SK-N-SH (cell line): ENCODE measurements at regions not wholly inside any gene's neighbourhood (a gene's known extent, or its start where the extent isn't known, plus 50 kb on each side); places are given as distances from the start of the nearest gene placed in this dataset.

Experiments used
- CTCF ChIA-PET: fragments of 300-600, 350-600 bp; formaldehyde crosslinking; extraction: SDS; loops from one replicate; lab custom pipeline; 2021; lab: Yijun Ruan, JAX
- POLR2A ChIA-PET: fragments of 350-600 bp; sonication (Branson Sonifier 250); formaldehyde crosslinking; extraction: SDS; loops from one replicate; lab custom pipeline; 2020; ENCODE audit warnings: antibody characterized with exemption, inconsistent platforms; lab: Yijun Ruan, JAX
- DNase-seq: peaks from one replicate; pipeline ENCODE4 v3.0.0; 2012
- H2AFZ ChIP-seq: fragments of 200-600 bp; sonication (generic); 2 replicates; pipeline ENCODE4 v1.8.1; 2016; ENCODE audit warnings: antibody characterized with exemption, mild to moderate bottlenecking, low read depth
- H3F3A ChIP-seq: fragments of 200-600 bp; sonication (generic); replicated peaks from 2 replicates; pipeline ENCODE3; 2016; ENCODE audit warnings: antibody characterized with exemption, mild to moderate bottlenecking; ENCODE audit not compliant: insufficient read depth
- H3K27ac ChIP-seq, 2 experiments: fragments of 200-500 bp in 1 of 2; fragments of 200-600 bp in 1 of 2; sonication (Bioruptor generic) in 1 of 2; sonication (generic), shearing (Covaris generic) in 1 of 2; 2 replicates each; pipeline versions ENCODE4 v1.5.1 to v1.6.1; 2014 to 2016; ENCODE audit warnings: low read depth in 2 of 2, inconsistent platforms in 1 of 2, low read length in 1 of 2, mild to moderate bottlenecking in 1 of 2, mixed read lengths in 1 of 2
- H3K27me3 ChIP-seq: fragments of 200-600 bp; sonication (generic), shearing (Covaris generic); 2 replicates; pipeline ENCODE4 v1.6.1; 2016; ENCODE audit warnings: mixed run types; ENCODE audit not compliant: insufficient read depth
- H3K36me3 ChIP-seq, 2 experiments: fragments of 200-500 bp in 1 of 2; fragments of 200-600 bp in 1 of 2; sonication (Bioruptor generic) in 1 of 2; sonication (generic) in 1 of 2; replicated peaks in 1 of 2; 2 replicates each; pipeline versions ENCODE3 to v1.5.1; 2014 to 2016; ENCODE audit warnings: low read length in 1 of 2, mild to moderate bottlenecking in 1 of 2; ENCODE audit not compliant: insufficient read depth in 2 of 2, control insufficient read depth in 1 of 2
- H3K4me1 ChIP-seq, 2 experiments: fragments of 200-500 bp in 1 of 2; fragments of 200-600 bp in 1 of 2; sonication (Bioruptor generic) in 1 of 2; sonication (generic), shearing (Covaris generic) in 1 of 2; 2 replicates each; pipeline versions ENCODE4 v1.5.1 to v1.6.1; 2014 to 2016; ENCODE audit warnings: low read depth in 1 of 2, low read length in 1 of 2, mixed run types in 1 of 2; ENCODE audit not compliant: insufficient read depth in 2 of 2, control insufficient read depth in 1 of 2
- H3K4me2 ChIP-seq: fragments of 200-600 bp; sonication (generic), shearing (Covaris generic); 2 replicates; pipeline ENCODE4 v1.6.1; 2017; ENCODE audit warnings: mixed run types
- H3K4me3 ChIP-seq, 2 experiments: fragments of 200-500 bp in 1 of 2; fragments of 200-600 bp in 1 of 2; sonication (Bioruptor generic) in 1 of 2; sonication (generic), shearing (Covaris generic) in 1 of 2; 2 replicates each; pipeline versions ENCODE4 v1.5.1 to v1.8.1; 2014 to 2016; ENCODE audit warnings: low read depth in 2 of 2, inconsistent platforms in 1 of 2, low read length in 1 of 2, mild to moderate bottlenecking in 1 of 2, mixed read lengths in 1 of 2, moderate library complexity in 1 of 2
- H3K79me2 ChIP-seq: fragments of 200-600 bp; sonication (generic); 2 replicates; pipeline ENCODE4 v1.8.1; 2017; ENCODE audit warnings: mild to moderate bottlenecking; ENCODE audit not compliant: insufficient read depth
- H3K9ac ChIP-seq: fragments of 200-600 bp; sonication (generic); 2 replicates; pipeline ENCODE4 v1.6.1; 2017; ENCODE audit warnings: mixed run types
- H3K9me2 ChIP-seq: fragments of 200-600 bp; sonication (generic); 2 replicates; pipeline ENCODE4 v1.6.1; 2017; ENCODE audit warnings: mixed run types
- H3K9me3 ChIP-seq: fragments of 200-600 bp; sonication (generic); 2 replicates; pipeline ENCODE4 v1.6.1; 2017; ENCODE audit warnings: mixed run types, mild to moderate bottlenecking, moderate library complexity
- H4K20me1 ChIP-seq: fragments of 200-600 bp; sonication (generic); 2 replicates; pipeline ENCODE4 v1.6.1; 2017; ENCODE audit warnings: mild to moderate bottlenecking, mixed run types; ENCODE audit not compliant: insufficient read depth
- CHD2 ChIP-seq: fragments of 150-350 bp; IDR thresholded peaks from 2 replicates; pipeline ENCODE4 v1.6.1; 2018; ENCODE audit warnings: low read length; ENCODE audit not compliant: partially characterized antibody
- ELF1 ChIP-seq: IDR thresholded peaks from 2 replicates; pipeline ENCODE4 v1.4.0; 2012
- EZH2phosphoT487 ChIP-seq: fragments of 200-600 bp; sonication (generic); IDR thresholded peaks from 2 replicates; pipeline ENCODE4 v1.6.1; 2017; ENCODE audit warnings: low read depth, mixed run types, mild to moderate bottlenecking, antibody characterized with exemption, moderate library complexity, borderline replicate concordance
- FOSL2 ChIP-seq: IDR thresholded peaks from 2 replicates; pipeline ENCODE4 v1.4.0; 2012; ENCODE audit warnings: low read depth, mild to moderate bottlenecking, moderate library complexity, borderline replicate concordance
- GABPA ChIP-seq: IDR thresholded peaks from 2 replicates; pipeline ENCODE4 v1.4.0; 2012; ENCODE audit warnings: low read depth, mild to moderate bottlenecking
- IRF3 ChIP-seq: fragments of 150-350 bp; IDR thresholded peaks from 2 replicates; pipeline ENCODE4 v1.6.1; 2016; ENCODE audit warnings: mild to moderate bottlenecking, low read depth, low read length
- MAX ChIP-seq: IDR thresholded peaks from 2 replicates; pipeline ENCODE4 v1.4.0; 2012; ENCODE audit warnings: low read depth
- MXI1 ChIP-seq: IDR thresholded peaks from 2 replicates; pipeline ENCODE4 v1.6.1; 2012; ENCODE audit warnings: mild to moderate bottlenecking, low read depth, low read length, improper control_type of control experiment
- PBX3 ChIP-seq: IDR thresholded peaks from 2 replicates; pipeline ENCODE4; 2012
- RAD21 ChIP-seq: IDR thresholded peaks from 2 replicates; pipeline ENCODE4 v1.6.1; 2012; ENCODE audit warnings: mild to moderate bottlenecking, low read length
- RFX5 ChIP-seq: IDR thresholded peaks from 2 replicates; pipeline ENCODE4 v1.6.1; 2012; ENCODE audit warnings: mild to moderate bottlenecking, improper control_type of control experiment, low read length
- TCF12 ChIP-seq: IDR thresholded peaks from 2 replicates; pipeline ENCODE4 v1.4.0; 2012
- TEAD4 ChIP-seq: IDR thresholded peaks from 2 replicates; pipeline ENCODE4 v1.4.0; 2012; ENCODE audit warnings: mild to moderate bottlenecking, borderline replicate concordance; ENCODE audit not compliant: insufficient read depth
- ZBTB33 ChIP-seq: IDR thresholded peaks from 2 replicates; pipeline ENCODE4 v1.4.0; 2012; ENCODE audit warnings: low read depth, borderline replicate concordance
- WGBS: methylation state at CpG from one replicate; pipeline ENCODE4 v1.1.6; 2017; ENCODE audit warnings: low lambda C conversion rate; 5-methylcytosine and 5-hydroxymethylcytosine counted together

GRCh38 chrX:25618248-25618647, 519.9 kb upstream of the MAGEB18 start (continued):
- TF ChIP-seq PBX3 (no peak), RAD21 (no peak), GABPA (no peak), CHD2 (no peak), MXI1 (no peak), TCF12 (no peak), ZBTB33 (no peak), ELF1 (no peak)

- no peak overlapping the region for H3K4me3 ChIP-seq
- ChIA-PET CTCF (no interaction called here), POLR2A (no interaction called here)
- H3K27ac ChIP-seq, result no peak overlapping the region
- H3K79me2 ChIP-seq, result no peaks in the 10 kb centered on the region
- DNase-seq, result no peak
- H3F3A ChIP-seq, result no peaks in the 10 kb centered on the region
- H3K9me3 ChIP-seq, result no peaks in the 10 kb centered on the region
- no peak overlapping the region for H3K4me2 ChIP-seq
- no peaks in the 10 kb centered on the region for H3K36me3 ChIP-seq
- no peaks in the 10 kb centered on the region for H3K27me3 ChIP-seq
- H3K9ac ChIP-seq, result no peak overlapping the region
- no peaks in the 10 kb centered on the region for H3K4me1 ChIP-seq
- no peaks in the 10 kb centered on the region for H4K20me1 ChIP-seq
- H3K9me2 ChIP-seq, result 0 out of 2 replicates have a peak, but pooled peaks cover 4% of the 10 kb centered on the region
- WGBS, result 2% methylated on average over 1 of the region's 1 CpG
- TF ChIP-seq IRF3, result no peak
- TF ChIP-seq RFX5, result no peak
- TF ChIP-seq FOSL2, result no peak
- TF ChIP-seq TEAD4, result no peak
- TF ChIP-seq EZH2phosphoT487, result no peak
- no peak for TF ChIP-seq MAX
- TF ChIP-seq, all 33 proteins: peak for 0
- H2AFZ ChIP-seq, result no peak overlapping the region
Measured at GRCh38 chrX:25640276-25640675, 497.9 kb upstream of the MAGEB18 start.
